HEK293 (cell line): ENCODE measurements at regions not wholly inside any gene's neighbourhood (a gene's known extent, or its start where the extent isn't known, plus 50 kb on each side); places are given as distances from the start of the nearest gene placed in this dataset.

Experiments
- CTCF ChIA-PET: fragments of 350-600 bp; formaldehyde crosslinking; extraction: SDS; loops from one replicate; lab custom pipeline; 2021; ENCODE audit warnings: antibody characterized with exemption; lab: Yijun Ruan, JAX
- POLR2A ChIA-PET: fragments of 300-600 bp; formaldehyde crosslinking; extraction: SDS; loops from one replicate; lab custom pipeline; 2020; ENCODE audit warnings: antibody characterized with exemption, inconsistent platforms; lab: Yijun Ruan, JAX
- H3K27ac ChIP-seq: fragments of 200-500 bp; sonication (Bioruptor generic); 2 replicates; pipeline ENCODE4 v1.5.1; 2014; ENCODE audit warnings: low read depth, low read length, control low read depth, inconsistent platforms; ENCODE audit errors: extremely low read depth
- H3K36me3 ChIP-seq, 2 experiments: fragments of 200-500 bp in 1 of 2; sonication (Bioruptor generic) in 1 of 2; 1 replicate in 1 of 2; 2 replicates in 1 of 2; pipeline ENCODE4 v1.5.1; 2014 to 2017; ENCODE audit warnings: inconsistent platforms in 2 of 2, low read length in 2 of 2; ENCODE audit not compliant: control insufficient read depth in 2 of 2, insufficient read depth in 1 of 2
- H3K4me1 ChIP-seq: fragments of 200-500 bp; sonication (Bioruptor generic); 2 replicates; pipeline ENCODE4 v1.5.1; 2014; ENCODE audit warnings: mild to moderate bottlenecking, low read length, inconsistent platforms; ENCODE audit not compliant: control insufficient read depth, insufficient read depth
- H3K4me3 ChIP-seq: 2 replicates; pipeline ENCODE4 v1.5.1; 2011; ENCODE audit warnings: low read depth, mild to moderate bottlenecking, control low read depth, low read length, moderate library complexity
- H3K9me3 ChIP-seq: fragments of 200-500 bp; sonication (Bioruptor generic); 2 replicates; pipeline ENCODE4 v1.5.1; 2014; ENCODE audit warnings: low read depth, low read length, inconsistent platforms; ENCODE audit not compliant: control insufficient read depth, insufficient read depth
- BCL11A ChIP-seq: fragments of 450-650 bp; formaldehyde crosslinking; IDR thresholded peaks from 2 replicates; pipeline ENCODE4 v1.5.1; 2016; ENCODE audit warnings: low read depth, missing biosample characterization, missing genetic modification characterization
- KLF7 ChIP-seq: fragments of 450-650 bp; formaldehyde crosslinking; IDR thresholded peaks from 2 replicates; pipeline ENCODE4 v1.5.1; 2016; ENCODE audit warnings: missing biosample characterization, missing genetic modification characterization, borderline replicate concordance
- KLF9 ChIP-seq: fragments of 450-650 bp; formaldehyde crosslinking; IDR thresholded peaks from 2 replicates; pipeline ENCODE4 v1.5.1; 2016; ENCODE audit warnings: missing biosample characterization, missing genetic modification characterization, low read depth
- SP7 ChIP-seq: fragments of 450-650 bp; formaldehyde crosslinking; IDR thresholded peaks from 2 replicates; pipeline ENCODE4 v1.5.1; 2016; ENCODE audit warnings: missing biosample characterization, missing genetic modification characterization
- TRIM28 ChIP-seq: IDR thresholded peaks from 2 replicates; pipeline ENCODE4 v1.6.1; 2011; ENCODE audit warnings: low read length, control low read depth, borderline replicate concordance
- ZBTB20 ChIP-seq: fragments of 450-650 bp; formaldehyde crosslinking; IDR thresholded peaks from 2 replicates; pipeline ENCODE4 v1.5.1; 2016; ENCODE audit warnings: missing biosample characterization, missing genetic modification characterization
- ZFHX2 ChIP-seq: fragments of 450-650 bp; formaldehyde crosslinking; conservative IDR thresholded peaks from 2 replicates; pipeline ENCODE4 v1.5.1; 2016; ENCODE audit warnings: missing biosample characterization, missing genetic modification characterization
- ZFP3 ChIP-seq: fragments of 450-650 bp; formaldehyde crosslinking; IDR thresholded peaks from 2 replicates; pipeline ENCODE4 v1.5.1; 2016; ENCODE audit warnings: low read depth, missing biosample characterization, missing genetic modification characterization
- ZFP37 ChIP-seq: fragments of 450-650 bp; formaldehyde crosslinking; IDR thresholded peaks from 2 replicates; pipeline ENCODE4 v1.5.1; 2016; ENCODE audit warnings: missing biosample characterization, missing genetic modification characterization
- ZNF132 ChIP-seq: fragments of 450-650 bp; formaldehyde crosslinking; IDR thresholded peaks from 2 replicates; pipeline ENCODE4 v1.5.1; 2017; ENCODE audit warnings: missing biosample characterization, missing genetic modification characterization, borderline replicate concordance
- ZNF223 ChIP-seq: fragments of 450-650 bp; formaldehyde crosslinking; IDR thresholded peaks from 2 replicates; pipeline ENCODE4 v1.5.1; 2016; ENCODE audit warnings: missing biosample characterization, missing genetic modification characterization
- ZNF324 ChIP-seq: fragments of 450-650 bp; formaldehyde crosslinking; IDR thresholded peaks from 2 replicates; pipeline ENCODE4 v1.5.1; 2016; ENCODE audit warnings: missing biosample characterization, missing genetic modification characterization
- ZNF350 ChIP-seq: fragments of 450-650 bp; formaldehyde crosslinking; IDR thresholded peaks from 2 replicates; pipeline ENCODE4 v1.5.0; 2017; ENCODE audit warnings: missing biosample characterization, mild to moderate bottlenecking, missing genetic modification characterization
- ZNF76 ChIP-seq: fragments of 450-650 bp; formaldehyde crosslinking; IDR thresholded peaks from 2 replicates; pipeline ENCODE4; 2016; ENCODE audit warnings: low read depth, missing biosample characterization, missing genetic modification characterization, borderline replicate concordance
- ZSCAN23 ChIP-seq: fragments of 450-650 bp; formaldehyde crosslinking; IDR thresholded peaks from 2 replicates; pipeline ENCODE4 v1.5.1; 2016; ENCODE audit warnings: missing biosample characterization, missing genetic modification characterization
- TF ChIP-seq, protein P1 (sequence below): fragments of 450-650 bp; formaldehyde crosslinking; IDR thresholded peaks from 2 replicates; pipeline ENCODE4 v1.5.1; 2016; ENCODE audit warnings: missing biosample characterization, missing genetic modification characterization
- TF ChIP-seq, protein P2 (sequence below): fragments of 450-650 bp; IDR thresholded peaks from 2 replicates; pipeline ENCODE4 v1.5.1; 2018; ENCODE audit warnings: missing biosample characterization, mild to moderate bottlenecking, missing genetic modification characterization

DNA sequence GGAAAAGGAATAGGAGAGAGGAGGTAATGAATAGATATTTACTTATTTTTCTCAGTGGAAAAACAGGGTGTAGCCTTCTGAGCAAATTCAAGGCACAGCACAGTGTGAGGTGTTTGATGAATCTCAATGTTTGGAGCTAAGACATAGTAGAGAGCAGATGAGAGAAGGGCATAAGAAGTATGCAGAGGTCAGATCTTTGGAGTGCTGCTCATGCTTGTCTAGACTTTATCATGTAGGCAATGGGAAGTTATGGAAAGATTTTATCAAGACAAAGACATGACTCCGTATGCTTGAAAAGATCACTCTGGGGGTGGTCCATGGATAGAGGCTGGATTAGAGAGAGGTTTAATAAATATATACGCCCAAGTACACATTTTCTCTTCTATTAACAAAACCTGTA lies 217.0 kb upstream of the CNR1 start:
- Histone ChIP-seq H3K4me3 (no peak overlapping the region), H3K36me3 (no peaks in the 10 kb centered on the region), H3K4me1 (no peaks in the 10 kb centered on the region), H3K9me3 (no peaks in the 10 kb centered on the region), H3K27ac (no peak overlapping the region)
- TF ChIP-seq ZFP37 (no peak), ZFP3 (tag by site-specific recombination) (no peak), KLF9 (tag by site-specific recombination) (no peak), ZNF223 (tag by site-specific recombination) (no peak), ZNF76 (tag by site-specific recombination) (no peak), ZNF324 (no peak), ZNF350 (no peak), ZNF132 (no peak), ZSCAN23 (tag by site-specific recombination) (no peak), BCL11A (tag by site-specific recombination) (no peak)
- TF ChIP-seq, protein P1, sequence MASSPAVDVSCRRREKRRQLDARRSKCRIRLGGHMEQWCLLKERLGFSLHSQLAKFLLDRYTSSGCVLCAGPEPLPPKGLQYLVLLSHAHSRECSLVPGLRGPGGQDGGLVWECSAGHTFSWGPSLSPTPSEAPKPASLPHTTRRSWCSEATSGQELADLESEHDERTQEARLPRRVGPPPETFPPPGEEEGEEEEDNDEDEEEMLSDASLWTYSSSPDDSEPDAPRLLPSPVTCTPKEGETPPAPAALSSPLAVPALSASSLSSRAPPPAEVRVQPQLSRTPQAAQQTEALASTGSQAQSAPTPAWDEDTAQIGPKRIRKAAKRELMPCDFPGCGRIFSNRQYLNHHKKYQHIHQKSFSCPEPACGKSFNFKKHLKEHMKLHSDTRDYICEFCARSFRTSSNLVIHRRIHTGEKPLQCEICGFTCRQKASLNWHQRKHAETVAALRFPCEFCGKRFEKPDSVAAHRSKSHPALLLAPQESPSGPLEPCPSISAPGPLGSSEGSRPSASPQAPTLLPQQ (tag by site-specific recombination), result no peak
- POLR2A ChIA-PET, result no interaction called here
- CTCF ChIA-PET, result no interaction called here

DNA sequence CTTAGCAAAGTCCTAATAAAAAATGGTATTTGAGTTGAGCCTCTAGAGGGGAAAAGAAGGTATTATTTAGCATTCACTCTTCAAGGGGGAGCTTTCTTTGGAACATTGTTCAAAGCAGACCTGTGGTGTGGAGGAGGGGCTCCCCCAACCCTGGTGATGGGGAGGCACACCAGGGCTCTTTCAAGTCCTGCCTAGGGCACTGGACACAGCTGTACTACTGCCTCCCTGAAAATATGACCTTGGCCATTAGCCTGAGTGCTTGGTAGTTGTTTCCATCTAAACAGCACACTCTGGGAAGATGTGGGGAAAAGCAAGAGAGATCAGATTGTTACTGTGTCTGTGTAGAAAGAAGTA lies 215.1 kb upstream of the CNR1 start:
- H3K4me3 ChIP-seq, result no peak overlapping the region
- no peaks in the 10 kb centered on the region for H3K36me3 ChIP-seq
- ChIA-PET CTCF (no interaction called here), POLR2A (no interaction called here)
- H3K4me1 ChIP-seq, result no peaks in the 10 kb centered on the region
- no peak overlapping the region for H3K27ac ChIP-seq
- TF ChIP-seq TRIM28 (no peak), ZFHX2 (no peak), SP7 (tag by site-specific recombination) (no peak), KLF7 (tag by site-specific recombination) (no peak)
- TF ChIP-seq, protein P2, sequence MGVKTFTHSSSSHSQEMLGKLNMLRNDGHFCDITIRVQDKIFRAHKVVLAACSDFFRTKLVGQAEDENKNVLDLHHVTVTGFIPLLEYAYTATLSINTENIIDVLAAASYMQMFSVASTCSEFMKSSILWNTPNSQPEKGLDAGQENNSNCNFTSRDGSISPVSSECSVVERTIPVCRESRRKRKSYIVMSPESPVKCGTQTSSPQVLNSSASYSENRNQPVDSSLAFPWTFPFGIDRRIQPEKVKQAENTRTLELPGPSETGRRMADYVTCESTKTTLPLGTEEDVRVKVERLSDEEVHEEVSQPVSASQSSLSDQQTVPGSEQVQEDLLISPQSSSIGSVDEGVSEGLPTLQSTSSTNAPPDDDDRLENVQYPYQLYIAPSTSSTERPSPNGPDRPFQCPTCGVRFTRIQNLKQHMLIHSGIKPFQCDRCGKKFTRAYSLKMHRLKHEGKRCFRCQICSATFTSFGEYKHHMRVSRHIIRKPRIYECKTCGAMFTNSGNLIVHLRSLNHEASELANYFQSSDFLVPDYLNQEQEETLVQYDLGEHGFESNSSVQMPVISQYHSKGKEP (tag by site-specific recombination), result no peak
- no peaks in the 10 kb centered on the region for H3K9me3 ChIP-seq

DNA sequence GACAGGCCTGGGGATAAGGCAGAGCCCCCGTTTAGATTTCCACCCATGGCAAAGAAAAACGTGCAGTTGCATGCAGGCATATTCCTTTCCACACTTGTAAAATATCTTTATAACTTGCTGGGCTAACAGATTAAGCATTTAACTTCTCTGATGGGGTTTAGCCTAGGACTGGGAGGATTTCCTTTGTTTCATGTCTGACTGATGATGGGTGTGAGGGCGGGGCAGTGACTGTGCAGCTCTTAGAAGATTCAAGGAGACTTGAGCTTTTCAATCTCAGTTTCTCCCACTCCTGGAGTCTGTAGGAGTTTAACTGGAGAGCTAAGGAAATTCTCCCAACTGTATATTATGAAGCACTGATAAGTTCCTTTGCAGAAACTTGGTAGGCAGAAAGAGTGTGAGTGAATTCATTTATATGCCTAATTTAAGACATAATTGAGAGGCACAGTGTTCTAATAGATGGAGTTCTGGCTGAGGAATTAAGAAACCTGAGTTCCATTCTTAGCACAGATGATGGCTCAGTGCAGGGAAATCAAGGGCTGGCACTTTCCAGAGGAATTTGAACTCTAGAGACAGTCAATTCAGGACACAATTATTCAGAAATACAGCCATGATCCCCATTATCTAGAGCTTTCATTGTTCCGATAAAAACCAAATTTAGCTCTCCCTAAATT lies 214.6 kb upstream of the CNR1 start:
- CTCF ChIA-PET, result no interaction called here
- POLR2A ChIA-PET, result no interaction called here

DNA sequence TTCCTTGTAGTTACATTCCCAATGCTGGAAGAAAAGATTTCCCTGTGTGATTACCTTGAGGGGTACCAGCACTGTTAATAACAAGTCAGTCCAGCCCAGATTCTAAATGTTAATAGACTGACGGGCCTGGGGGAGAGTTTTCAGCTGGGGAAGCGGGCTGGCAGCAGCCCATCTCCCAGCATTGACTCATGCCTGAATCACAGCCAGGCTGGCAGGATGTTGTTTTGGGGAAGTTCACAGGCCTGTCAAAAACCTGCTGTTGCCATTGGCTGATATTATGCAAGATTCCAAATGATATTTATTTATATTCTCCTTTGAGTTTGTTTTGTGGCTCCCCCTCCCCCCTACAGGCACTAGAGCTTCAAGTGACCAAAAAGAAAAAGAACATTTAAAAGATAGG lies 213.9 kb upstream of the CNR1 start:
- Histone ChIP-seq H3K9me3 (no peaks in the 10 kb centered on the region), H3K4me1 (no peaks in the 10 kb centered on the region), H3K27ac (no peak overlapping the region), H3K36me3 (no peaks in the 10 kb centered on the region), H3K4me3 (no peak overlapping the region)
- ChIA-PET CTCF (interaction anchor here (1.3 kb wide), 1 partner anchor 72 kb away, joined by 3 read pairs; no protein-coding TSS in a partner anchor), POLR2A (no interaction called here)
- TF ChIP-seq ZBTB20 (tag by site-specific recombination), result no peak
- TF ChIP-seq, all 188 proteins: peak for 0

More for the DNA sequence above, 214.6 kb upstream of the CNR1 start:
- no peak overlapping the region for H3K4me3 ChIP-seq
- no peaks in the 10 kb centered on the region for H3K4me1 ChIP-seq
- TF ChIP-seq ZFHX2, result no peak
- H3K9me3 ChIP-seq, result no peaks in the 10 kb centered on the region
- H3K36me3 ChIP-seq, result no peaks in the 10 kb centered on the region
- H3K27ac ChIP-seq, result no peak overlapping the region
